HG02938 (cell line): ENCODE measurements at regions not wholly inside any gene's neighbourhood (a gene's known extent, or its start where the extent isn't known, plus 50 kb on each side); places are given as distances from the start of the nearest gene placed in this dataset.
A peak's percentile ranks its signal among the peaks of the same experiment; 100 is the strongest.
"Not testable (repeated sequence)": the region's sequence is repeated elsewhere in the genome, so short reads cannot be mapped to it uniquely, and the experiment has no call there.

Experiments
- ATAC-seq: cut with Tn5 transposase; IDR thresholded peaks from one replicate; pipeline ENCODE4 v1.9.1; 2021; ENCODE audit warnings: mild to moderate bottlenecking, moderate library complexity; ENCODE audit not compliant: unreplicated experiment

DNA sequence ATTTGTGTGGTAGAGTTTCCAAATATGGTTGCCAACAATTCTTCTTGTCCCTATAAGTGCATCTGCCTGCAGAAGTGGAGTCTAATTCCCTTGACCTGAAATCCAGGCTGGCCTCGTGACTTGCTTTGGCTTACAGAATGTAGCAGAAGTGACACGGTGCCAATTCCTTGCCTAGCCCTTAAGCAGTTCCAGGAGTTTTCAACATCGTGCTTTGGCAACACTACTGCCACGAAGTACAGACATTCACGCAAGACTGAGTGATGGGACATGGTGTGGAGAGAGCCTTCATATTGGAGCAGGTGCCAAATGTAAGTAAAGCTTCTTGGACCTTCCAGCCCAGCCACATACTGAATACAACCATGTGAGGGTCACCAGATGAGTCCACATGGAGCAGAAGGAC, 92.9 kb upstream of the NEK6 start:
- ATAC-seq: no peak

- ATAC-seq: no peak
Measured at GRCh38 chr9:124174433-124174832, 83.3 kb upstream of the NEK6 start.

DNA sequence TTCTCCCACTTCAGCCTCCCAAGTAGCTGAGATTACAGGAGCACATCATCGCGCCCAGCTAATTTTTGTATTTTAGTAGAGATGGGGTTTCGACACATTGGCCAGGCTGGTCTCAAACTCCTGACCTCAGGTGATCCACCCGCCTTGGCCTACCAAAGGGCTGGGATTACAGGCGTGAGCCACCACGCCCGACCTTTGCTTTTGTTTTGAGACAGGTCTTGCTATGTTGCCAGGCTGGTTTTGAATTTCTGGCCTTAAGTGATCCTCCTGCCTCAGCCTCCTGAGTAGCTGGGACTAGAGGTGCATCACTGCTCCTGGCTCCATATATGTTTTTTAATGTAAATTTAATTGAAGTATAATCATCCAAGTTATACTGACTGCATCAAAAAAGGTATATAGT, 80.2 kb upstream of the NEK6 start:
- not testable (repeated sequence) for ATAC-seq

DNA sequence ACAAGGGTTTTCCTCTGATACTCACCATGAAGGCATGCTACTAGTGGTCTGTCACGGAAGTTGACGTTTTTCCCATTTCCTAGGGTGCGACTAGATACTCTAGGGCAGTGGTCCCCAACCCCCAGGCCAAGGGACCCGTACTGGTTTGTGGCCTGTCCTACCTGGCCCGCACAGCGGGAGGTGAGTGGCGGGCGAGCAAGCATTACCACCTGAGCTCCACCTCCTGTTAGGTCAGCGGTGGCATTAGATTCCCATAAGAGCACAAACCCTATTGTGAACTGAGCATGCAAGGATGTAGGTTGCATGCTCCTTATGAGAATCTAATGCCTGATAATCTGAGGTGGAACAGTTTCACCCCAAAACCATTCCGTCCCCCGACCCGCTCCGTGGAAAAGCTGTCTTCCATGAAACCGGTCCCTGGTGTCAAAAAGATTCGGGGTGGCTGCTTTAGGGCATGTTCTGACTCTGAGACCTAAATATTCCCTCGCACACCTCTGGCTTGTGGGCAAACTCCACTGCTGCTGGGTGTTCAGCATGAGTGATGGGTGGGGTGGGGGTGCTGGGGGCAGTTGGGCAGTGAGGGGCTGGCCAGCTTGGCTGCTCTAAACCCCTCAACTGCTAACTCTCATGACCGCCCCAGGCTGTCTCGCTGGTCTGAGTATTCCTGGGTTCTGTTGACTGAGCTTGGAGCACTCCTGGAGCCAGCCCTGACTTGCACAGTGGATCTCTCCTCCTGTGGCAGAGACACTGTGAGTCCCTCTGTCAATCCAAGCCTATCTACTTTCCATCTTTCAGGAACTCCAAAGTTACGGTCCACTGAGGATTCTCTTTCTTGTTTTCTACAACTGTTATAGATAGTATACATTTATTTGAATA, 78.3 kb upstream of the NEK6 start:
- no peak for ATAC-seq

DNA sequence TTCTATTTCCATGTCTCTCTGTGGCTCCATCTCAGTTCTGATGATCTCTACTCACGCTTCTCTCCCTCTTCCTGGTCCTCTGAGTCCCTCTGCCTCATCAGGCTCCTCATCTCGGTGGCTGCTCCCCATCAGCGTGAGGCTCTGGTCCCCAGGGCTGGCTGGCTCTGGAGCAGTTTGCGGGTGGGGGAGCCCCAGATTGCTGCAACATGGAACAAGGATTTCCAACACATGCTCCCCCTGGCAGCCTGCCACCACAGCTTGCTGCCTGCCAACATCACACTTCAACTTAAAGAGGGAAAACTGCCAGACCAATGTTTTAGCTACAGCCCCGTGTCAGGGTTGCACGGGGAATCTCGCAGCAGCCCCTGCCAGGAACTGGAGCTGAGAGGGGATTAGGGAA, 77.2 kb upstream of the NEK6 start:
- ATAC-seq: no peak

DNA sequence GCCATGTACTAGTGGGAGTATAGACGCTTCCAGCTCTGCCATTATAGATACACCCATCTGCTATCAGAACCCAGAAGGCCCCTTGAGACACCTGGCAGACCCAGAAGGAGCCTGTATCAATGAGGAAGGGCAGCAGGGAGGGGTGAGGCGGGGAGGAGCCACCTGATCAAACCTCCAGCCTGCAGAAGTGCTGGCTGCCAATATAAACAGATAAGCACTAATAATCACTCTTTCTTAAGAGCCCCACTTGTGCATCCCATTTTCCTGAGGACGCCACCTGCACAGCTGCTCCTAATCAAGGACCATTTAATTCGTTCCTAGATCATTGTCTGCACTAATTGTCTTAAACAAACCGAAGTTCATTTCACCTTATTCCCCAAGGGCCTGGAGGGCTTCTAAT, 75.0 kb upstream of the NEK6 start:
- no peak for ATAC-seq

DNA sequence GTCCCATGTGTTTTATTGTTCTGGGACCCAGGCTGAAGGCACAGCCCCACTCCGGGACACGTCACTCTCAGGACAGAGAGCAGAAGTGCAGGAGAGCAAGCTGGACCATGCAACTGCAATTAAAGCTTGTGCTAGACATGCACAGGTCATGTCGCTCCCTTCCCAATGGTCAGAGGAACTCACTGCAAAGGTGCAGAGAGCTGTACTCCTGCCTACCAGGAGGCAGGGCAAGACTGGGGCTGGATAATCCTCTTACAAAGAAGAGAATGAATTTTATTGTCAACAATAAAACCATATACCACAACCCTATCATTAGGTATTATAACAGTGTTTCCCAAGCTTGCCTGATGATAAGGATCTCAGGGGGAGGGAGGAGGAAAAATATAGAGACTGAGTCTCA, 74.0 kb upstream of the NEK6 start:
- no peak for ATAC-seq

GRCh38 chr9:124185413-124185812, 72.3 kb upstream of the NEK6 start:
- no peak for ATAC-seq

- no peak for ATAC-seq
Measured at GRCh38 chr9:124187311-124187710, 70.4 kb upstream of the NEK6 start.

DNA sequence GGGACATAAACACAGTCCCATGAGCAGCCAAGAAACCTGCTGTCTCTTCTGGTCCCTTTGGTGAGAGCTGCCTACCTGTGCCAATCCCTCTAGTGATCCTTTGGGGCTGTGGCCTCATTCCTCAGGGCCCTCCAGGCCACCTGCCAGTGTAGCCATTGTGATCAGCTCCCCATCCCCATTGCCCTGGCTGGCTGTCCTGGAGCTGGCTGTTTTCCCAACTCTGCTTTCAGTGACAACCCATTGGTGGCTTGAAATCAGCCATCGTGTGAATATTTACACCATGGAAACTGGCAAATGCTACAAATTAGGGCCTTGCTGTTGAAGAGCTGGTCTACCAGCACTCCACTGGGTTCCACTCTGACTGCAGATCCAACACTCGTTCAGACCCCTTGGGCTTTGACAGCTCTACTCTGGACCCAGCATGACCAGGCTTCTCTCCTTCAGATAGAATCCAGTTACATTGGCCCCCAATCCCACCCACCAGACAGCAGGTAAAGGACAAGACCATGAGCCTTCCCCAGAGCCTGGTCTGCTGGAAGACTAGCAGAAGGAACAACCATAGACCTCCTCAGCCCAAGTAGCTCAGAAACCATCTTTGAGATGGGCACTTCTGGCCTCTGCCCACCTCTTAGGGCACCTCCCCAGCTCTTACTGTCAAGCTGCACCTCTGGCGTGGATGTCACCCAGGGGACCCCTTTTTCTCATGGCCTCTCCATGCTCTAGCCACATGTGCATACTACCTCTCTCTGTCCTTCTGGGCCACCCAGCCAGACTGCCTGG, 69.2 kb upstream of the NEK6 start:
- no peak for ATAC-seq

- ATAC-seq: no peak
Measured at GRCh38 chr9:124190761-124191160, 67.0 kb upstream of the NEK6 start.

DNA sequence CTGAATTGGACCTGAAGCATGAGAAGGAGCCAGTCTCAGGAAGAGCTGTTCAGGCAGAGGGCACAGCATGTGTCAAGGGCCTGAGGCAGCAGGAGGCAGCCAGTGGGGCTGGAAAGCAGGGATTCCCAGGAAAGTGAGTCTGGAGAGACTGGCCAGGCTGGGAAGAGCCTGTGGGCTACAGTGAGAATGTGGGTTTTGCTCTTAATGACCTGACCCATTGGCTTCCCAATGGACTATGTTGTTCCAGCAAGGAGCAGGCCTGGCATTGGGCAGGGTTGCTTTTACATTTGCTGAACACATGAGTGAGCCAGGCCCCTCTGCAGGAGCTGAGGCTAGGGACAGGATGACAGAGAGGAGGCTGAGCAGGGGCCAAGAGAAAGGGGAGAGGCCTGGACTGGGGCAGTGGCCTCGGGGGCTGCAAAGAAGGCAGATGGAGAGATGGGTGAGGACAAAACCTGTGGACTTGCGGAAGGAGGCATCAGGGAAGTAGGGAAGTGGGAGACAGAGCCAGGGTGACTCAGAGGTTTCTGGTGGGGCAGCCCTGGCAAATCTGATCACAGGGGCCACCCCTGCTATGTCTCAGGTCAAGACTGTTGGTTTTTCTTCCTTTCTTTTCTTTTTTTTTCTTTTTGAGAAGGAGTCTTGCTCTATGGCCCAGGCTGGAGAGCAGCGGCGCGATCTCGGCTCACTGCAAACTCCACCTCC, 65.9 kb upstream of the NEK6 start:
- ATAC-seq: no peak

- no peak for ATAC-seq
Measured at GRCh38 chr9:124196814-124197176, 61.0 kb upstream of the NEK6 start.

- peak; percentile 71 for ATAC-seq
Measured at GRCh38 chr9:124197177-124198095, 60.3 kb upstream of the NEK6 start.

- ATAC-seq: no peak
Measured at GRCh38 chr9:124198331-124198730, 59.4 kb upstream of the NEK6 start.

DNA sequence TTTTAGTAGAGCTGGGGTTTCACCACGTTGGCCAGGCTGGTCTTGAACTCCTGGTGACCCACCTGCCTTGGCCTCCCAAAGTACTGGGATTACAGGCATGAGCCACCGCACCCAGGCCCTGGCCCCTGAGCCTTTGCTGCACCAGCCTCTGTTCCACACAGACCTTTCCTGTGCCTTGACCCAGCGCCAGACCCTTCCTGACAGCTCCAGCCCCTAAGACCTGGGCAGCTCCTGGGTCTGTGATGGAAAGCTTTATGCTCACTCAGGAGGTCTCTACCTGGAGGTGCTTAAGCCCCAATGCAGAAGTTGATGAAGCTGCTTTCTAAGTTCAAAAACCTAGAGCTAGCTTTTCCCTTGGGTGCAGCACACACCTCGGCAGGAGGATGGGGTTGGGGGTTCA, 58.8 kb upstream of the NEK6 start:
- no peak for ATAC-seq

GRCh38 chr9:124199474-124199873, 58.3 kb upstream of the NEK6 start:
- no peak for ATAC-seq

- peak; percentile 73 for ATAC-seq
Measured at GRCh38 chr9:124202447-124202971, 55.2 kb upstream of the NEK6 start.

GRCh38 chr9:124205686-124206352, 51.9 kb upstream of the NEK6 start:
- no peak for ATAC-seq

DNA sequence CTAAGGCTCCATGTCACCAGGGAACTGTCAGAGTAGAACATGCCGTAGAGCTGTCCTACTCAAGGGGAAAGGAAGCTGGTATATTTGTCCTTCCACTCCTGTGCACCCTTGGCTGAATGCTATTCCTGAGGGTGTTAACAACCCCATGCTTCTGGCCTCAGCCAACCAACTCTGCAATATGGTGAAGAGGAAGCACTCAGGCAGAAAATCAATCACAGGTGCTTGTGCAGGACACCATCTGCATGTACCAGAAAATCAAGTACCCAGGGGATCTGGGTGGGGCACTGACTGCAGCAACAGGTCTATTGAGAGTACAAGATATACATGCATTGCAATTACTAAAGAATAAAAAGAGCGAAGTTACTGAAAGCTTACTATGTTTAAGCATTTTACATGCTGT, 51.4 kb upstream of the NEK6 start:
- no peak for ATAC-seq
